BJ (cell line): ENCODE measurements at regions not wholly inside any gene's neighbourhood (a gene's known extent, or its start where the extent isn't known, plus 50 kb on each side); places are given as distances from the start of the nearest gene placed in this dataset.

Experiments used
- CTCF ChIA-PET: fragments of 350-600 bp; formaldehyde crosslinking; extraction: SDS; loops from one replicate; lab custom pipeline; 2021; ENCODE audit warnings: antibody characterized with exemption, inconsistent platforms; lab: Yijun Ruan, JAX
- POLR2A ChIA-PET: fragments of 300-600 bp; sonication (Branson Sonifier 250); formaldehyde crosslinking; extraction: SDS; loops from one replicate; lab custom pipeline; 2021; ENCODE audit warnings: antibody characterized with exemption; lab: Charles Lee
- DNase-seq: peaks from one replicate; pipeline ENCODE4 v3.0.0-alpha.2; 2011; ENCODE audit warnings: low read depth
- H3K27me3 ChIP-seq: 2 replicates; pipeline ENCODE4 v1.6.0; 2011; ENCODE audit warnings: low read length; ENCODE audit not compliant: control insufficient read depth, insufficient read depth
- H3K36me3 ChIP-seq: 2 replicates; pipeline ENCODE4 v1.5.1; 2011; ENCODE audit warnings: low read length; ENCODE audit not compliant: control insufficient read depth, insufficient read depth
- H3K4me3 ChIP-seq: 2 replicates; pipeline ENCODE4 v1.5.1; 2011; ENCODE audit warnings: low read depth, mild to moderate bottlenecking, control low read depth, low read length
- CTCF ChIP-seq: IDR thresholded peaks from 2 replicates; pipeline ENCODE4 v1.5.1; 2011; ENCODE audit warnings: low read depth, mild to moderate bottlenecking, control low read depth, inconsistent platforms, low read length, moderate library complexity; ENCODE audit not compliant: insufficient read depth

- no peaks in the 10 kb centered on the region for H3K27me3 ChIP-seq
- H3K36me3 ChIP-seq = no peaks in the 10 kb centered on the region
- POLR2A ChIA-PET = no interaction called here
- DNase-seq = no peak
- no peak for TF ChIP-seq CTCF
- CTCF ChIA-PET = no interaction called here
- no peak overlapping the region for H3K4me3 ChIP-seq
Measured at GRCh38 chr1:187264995-187265602, 436.4 kb downstream of the PLA2G4A start.

GRCh38 chr1:187266051-187266450 lies 437.3 kb downstream of the PLA2G4A start:
- ChIA-PET CTCF (no interaction called here), POLR2A (no interaction called here)
- TF ChIP-seq CTCF = no peak
- no peaks in the 10 kb centered on the region for H3K27me3 ChIP-seq
- no peaks in the 10 kb centered on the region for H3K36me3 ChIP-seq
- no peak for DNase-seq
- H3K4me3 ChIP-seq = no peak overlapping the region

- no peaks in the 10 kb centered on the region for H3K27me3 ChIP-seq
- ChIA-PET CTCF (no interaction called here), POLR2A (no interaction called here)
- no peak for TF ChIP-seq CTCF
- H3K4me3 ChIP-seq = no peak overlapping the region
- no peaks in the 10 kb centered on the region for H3K36me3 ChIP-seq
- DNase-seq = no peak
Measured at GRCh38 chr1:187267827-187268226, 439.1 kb downstream of the PLA2G4A start.

DNA sequence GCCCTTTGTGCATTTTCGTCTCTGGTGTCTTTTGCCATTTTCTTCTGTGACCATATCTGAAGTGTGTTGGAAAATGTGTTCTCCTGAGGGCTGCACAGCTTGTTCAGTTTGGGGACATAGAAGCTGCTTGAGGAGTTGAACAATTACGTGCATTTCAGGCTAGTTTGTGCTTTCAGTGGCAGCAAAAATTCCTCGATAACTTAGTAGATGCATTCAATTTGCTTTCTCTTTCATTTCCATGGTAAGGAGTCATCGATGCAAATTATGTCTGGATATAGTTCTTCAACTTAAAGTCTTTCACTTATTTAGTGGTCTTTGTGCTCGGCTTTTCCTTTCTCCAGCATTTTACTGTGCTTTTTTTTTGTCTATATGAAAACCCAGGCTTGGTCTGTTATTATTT lies 441.5 kb downstream of the PLA2G4A start:
- H3K4me3 ChIP-seq = no peak overlapping the region
- no peak for TF ChIP-seq CTCF
- ChIA-PET CTCF (no interaction called here), POLR2A (no interaction called here)
- no peaks in the 10 kb centered on the region for H3K27me3 ChIP-seq
- DNase-seq = no peak
- no peaks in the 10 kb centered on the region for H3K36me3 ChIP-seq

DNA sequence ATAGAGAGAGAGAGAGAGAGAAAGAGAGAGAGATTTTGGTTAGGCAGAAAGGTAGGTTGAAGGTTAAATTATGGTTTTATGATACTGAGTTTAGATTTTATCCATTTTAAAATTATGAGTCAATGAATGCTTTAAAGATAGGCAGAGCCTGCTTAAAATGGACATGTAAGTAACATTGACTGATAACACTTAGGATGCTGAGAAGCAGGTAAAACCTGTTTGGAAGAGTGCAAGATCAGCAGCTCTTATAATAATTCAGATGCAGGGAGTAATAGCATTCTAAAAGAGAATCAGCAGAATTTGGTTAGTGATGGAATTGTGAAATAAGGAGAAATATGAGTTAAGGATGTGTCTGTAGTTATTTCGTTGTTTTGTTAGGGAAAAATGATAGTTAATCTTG lies 446.6 kb downstream of the PLA2G4A start:
- Histone ChIP-seq H3K36me3 (no peaks in the 10 kb centered on the region), H3K27me3 (no peaks in the 10 kb centered on the region), H3K4me3 (no peak overlapping the region)
- DNase-seq = no peak
- CTCF ChIA-PET = no interaction called here
- POLR2A ChIA-PET = no interaction called here
- TF ChIP-seq CTCF = no peak
